ENCODE measurements at regions not wholly inside any gene's neighbourhood (a gene's known extent, or its start where the extent isn't known, plus 50 kb on each side); places are given as distances from the start of the nearest gene placed in this dataset.

- TF ChIP-seq, protein P1, sequence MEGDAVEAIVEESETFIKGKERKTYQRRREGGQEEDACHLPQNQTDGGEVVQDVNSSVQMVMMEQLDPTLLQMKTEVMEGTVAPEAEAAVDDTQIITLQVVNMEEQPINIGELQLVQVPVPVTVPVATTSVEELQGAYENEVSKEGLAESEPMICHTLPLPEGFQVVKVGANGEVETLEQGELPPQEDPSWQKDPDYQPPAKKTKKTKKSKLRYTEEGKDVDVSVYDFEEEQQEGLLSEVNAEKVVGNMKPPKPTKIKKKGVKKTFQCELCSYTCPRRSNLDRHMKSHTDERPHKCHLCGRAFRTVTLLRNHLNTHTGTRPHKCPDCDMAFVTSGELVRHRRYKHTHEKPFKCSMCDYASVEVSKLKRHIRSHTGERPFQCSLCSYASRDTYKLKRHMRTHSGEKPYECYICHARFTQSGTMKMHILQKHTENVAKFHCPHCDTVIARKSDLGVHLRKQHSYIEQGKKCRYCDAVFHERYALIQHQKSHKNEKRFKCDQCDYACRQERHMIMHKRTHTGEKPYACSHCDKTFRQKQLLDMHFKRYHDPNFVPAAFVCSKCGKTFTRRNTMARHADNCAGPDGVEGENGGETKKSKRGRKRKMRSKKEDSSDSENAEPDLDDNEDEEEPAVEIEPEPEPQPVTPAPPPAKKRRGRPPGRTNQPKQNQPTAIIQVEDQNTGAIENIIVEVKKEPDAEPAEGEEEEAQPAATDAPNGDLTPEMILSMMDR (IDR thresholded peaks at IDR 0.05; ENCODE audit: insufficient read depth, low read depth, low read length): no peak
- no peak for TF ChIP-seq EZH2 (IDR thresholded peaks at IDR 0.05; ENCODE audit: insufficient read depth, low read length)
Measured at GRCh38 chr3:182357928-182358327, 435.4 kb upstream of the ATP11B start.

Measured in astrocyte (in vitro differentiated cells and primary cell).